Ascending aorta (tissue), 2 donors: ENCODE measurements at regions not wholly inside any gene's neighbourhood (a gene's known extent, or its start where the extent isn't known, plus 50 kb on each side); places are given as distances from the start of the nearest gene placed in this dataset.

Experiments
- DNase-seq, 2 donors: peaks; one replicate each; pipeline ENCODE4 v3.0.0-alpha.2; 2019; ENCODE audit warnings: low spot score in 2 of 2
- H3K27ac ChIP-seq, 2 donors: fragments of 200-600 bp; sonication (generic); one replicate each; pipeline ENCODE4 v1.5.1; 2016 to 2017; ENCODE audit warnings: mild to moderate bottlenecking in 1 of 2
- H3K27me3 ChIP-seq: fragments of 200-600 bp; sonication (generic); one replicate; pipeline ENCODE4 v1.5.1; 2017
- H3K36me3 ChIP-seq, 2 donors: fragments of 200-600 bp; sonication (generic); one replicate each; pipeline ENCODE4 v1.5.1; 2016
- H3K4me1 ChIP-seq, 2 donors: fragments of 200-600 bp; sonication (generic); one replicate each; pipeline ENCODE4 v1.5.1; 2016 to 2017; ENCODE audit warnings: mild to moderate bottlenecking in 1 of 2
- H3K4me3 ChIP-seq, 2 donors: fragments of 200-600 bp; sonication (generic); one replicate each; pipeline ENCODE4 v1.5.1; 2016 to 2017; ENCODE audit warnings: mild to moderate bottlenecking in 1 of 2
- H3K9me3 ChIP-seq, 2 donors: fragments of 200-600 bp; sonication (generic); one replicate each; pipeline ENCODE4 v1.5.1; 2016
- intact Hi-C: fragments of 100-400 bp; cut with DNase I; formaldehyde crosslinking; loops from one replicate; pipeline ENCODE4 v1.15.1; 2023
- TF ChIP-seq, protein P1 (sequence below), 3 experiments: fragments of 200-600 bp in 2 of 3; fragments of 450-650 bp in 1 of 3; sonication (generic) in 2 of 3; IDR thresholded peaks; one replicate each; pipeline ENCODE4 v1.5.1; 2016 to 2019; ENCODE audit warnings: antibody characterized with exemption in 3 of 3, mild to moderate bottlenecking in 1 of 3, moderate library complexity in 1 of 3

DNA sequence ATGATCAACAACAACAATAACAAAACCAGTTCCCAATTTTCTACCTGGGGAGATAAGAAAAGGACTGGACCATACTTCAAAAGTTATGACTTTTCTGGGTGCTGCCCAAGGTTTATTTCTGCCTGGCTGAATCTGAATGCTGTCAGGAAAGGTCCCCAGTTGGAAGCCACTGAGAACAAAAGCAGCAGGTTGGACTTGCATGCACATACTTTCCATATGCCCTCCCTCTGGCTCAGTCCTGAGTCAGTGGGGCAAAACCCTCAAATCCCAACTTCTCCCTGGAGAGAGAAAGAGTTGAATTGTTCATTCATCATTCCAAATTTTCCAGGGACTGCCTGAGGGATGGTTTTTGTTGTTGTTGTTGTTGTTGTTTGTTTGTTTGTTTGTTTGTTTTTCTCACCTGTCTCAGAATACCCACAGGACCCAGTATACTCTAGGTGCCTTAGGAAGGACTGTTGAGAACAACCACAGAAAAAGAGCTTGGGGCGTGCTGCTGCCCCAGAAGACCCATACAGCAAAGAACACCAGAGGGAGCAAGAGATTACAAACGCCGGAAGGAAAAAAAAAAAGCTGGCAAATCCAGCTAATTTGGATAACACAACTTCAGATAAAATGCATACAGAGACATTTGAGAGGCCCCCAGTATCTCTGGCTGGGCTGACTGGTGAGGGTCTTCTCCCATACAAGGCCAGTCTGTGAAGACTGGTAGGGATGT is 138.9 kb upstream of the INPP4B start:
- Histone ChIP-seq H3K36me3 (no peaks in the 10 kb centered on the region), H3K4me3 (no peak overlapping the region), H3K27me3 (no peaks in the 10 kb centered on the region), H3K27ac (no peak overlapping the region), H3K9me3 (peaks cover 0 to 17% of the 10 kb centered on the region in 2 donors), H3K4me1 (no peaks in the 10 kb centered on the region)
- DNase-seq: no peak
- TF ChIP-seq, protein P1, sequence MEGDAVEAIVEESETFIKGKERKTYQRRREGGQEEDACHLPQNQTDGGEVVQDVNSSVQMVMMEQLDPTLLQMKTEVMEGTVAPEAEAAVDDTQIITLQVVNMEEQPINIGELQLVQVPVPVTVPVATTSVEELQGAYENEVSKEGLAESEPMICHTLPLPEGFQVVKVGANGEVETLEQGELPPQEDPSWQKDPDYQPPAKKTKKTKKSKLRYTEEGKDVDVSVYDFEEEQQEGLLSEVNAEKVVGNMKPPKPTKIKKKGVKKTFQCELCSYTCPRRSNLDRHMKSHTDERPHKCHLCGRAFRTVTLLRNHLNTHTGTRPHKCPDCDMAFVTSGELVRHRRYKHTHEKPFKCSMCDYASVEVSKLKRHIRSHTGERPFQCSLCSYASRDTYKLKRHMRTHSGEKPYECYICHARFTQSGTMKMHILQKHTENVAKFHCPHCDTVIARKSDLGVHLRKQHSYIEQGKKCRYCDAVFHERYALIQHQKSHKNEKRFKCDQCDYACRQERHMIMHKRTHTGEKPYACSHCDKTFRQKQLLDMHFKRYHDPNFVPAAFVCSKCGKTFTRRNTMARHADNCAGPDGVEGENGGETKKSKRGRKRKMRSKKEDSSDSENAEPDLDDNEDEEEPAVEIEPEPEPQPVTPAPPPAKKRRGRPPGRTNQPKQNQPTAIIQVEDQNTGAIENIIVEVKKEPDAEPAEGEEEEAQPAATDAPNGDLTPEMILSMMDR (IDR thresholded peaks at IDR 0.05): peak in 1 of 3 experiments; percentile 12
- intact Hi-C loops: no loop called here

DNA sequence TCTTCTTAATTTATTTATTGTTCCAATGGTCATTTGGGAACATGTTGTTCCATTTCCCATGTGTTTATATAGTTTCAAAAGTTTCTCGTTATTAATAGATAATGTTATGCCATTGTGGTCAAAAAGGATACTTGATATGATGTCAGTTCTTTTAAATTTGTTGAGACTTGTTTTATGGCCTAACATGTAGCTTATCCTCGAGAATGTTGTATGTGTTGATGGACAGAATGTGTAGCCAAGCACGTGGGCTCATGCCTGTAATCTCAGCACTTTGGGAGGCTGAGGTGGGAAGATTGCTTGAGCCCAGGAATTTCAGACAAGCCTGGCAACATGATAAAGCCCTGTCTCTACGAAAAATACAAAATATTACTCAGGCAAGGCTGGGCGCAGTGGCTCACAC is 168.5 kb upstream of the USP38 start:
- H3K4me1 ChIP-seq: no peaks in the 10 kb centered on the region
- TF ChIP-seq, protein P1 (IDR thresholded peaks at IDR 0.05): no peak
- DNase-seq: no peak
- no peaks in the 10 kb centered on the region for H3K36me3 ChIP-seq
- H3K27ac ChIP-seq: no peak overlapping the region
- intact Hi-C loops: no loop called here
- peaks cover 0 to under 1% of the 10 kb centered on the region in 2 donors for H3K9me3 ChIP-seq
- no peaks in the 10 kb centered on the region for H3K27me3 ChIP-seq
- H3K4me3 ChIP-seq: no peak overlapping the region

DNA sequence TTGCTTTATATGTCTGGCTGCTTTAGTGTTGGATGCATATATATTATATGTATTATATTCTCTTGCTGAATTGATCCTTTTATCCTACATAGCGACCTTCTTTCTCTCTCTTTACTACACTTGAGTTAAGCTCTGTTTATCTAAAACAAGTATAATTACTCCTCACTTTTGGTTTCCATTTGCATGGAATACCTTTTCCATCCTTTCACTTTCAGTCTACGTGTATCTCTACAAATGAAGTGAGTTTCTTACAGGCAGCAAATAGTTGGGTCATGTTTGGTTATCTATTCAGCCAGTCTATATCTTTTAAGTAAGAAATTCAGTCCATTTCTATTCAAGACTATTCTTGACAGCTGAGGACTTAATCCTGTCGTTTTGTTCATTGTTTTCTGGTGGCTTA is 167.5 kb upstream of the USP38 start:
- no peaks in the 10 kb centered on the region for H3K9me3 ChIP-seq
- no peaks in the 10 kb centered on the region for H3K4me1 ChIP-seq
- intact Hi-C loops: no loop called here
- H3K27me3 ChIP-seq: no peaks in the 10 kb centered on the region
- H3K4me3 ChIP-seq: no peak overlapping the region
- no peaks in the 10 kb centered on the region for H3K36me3 ChIP-seq
- no peak for DNase-seq
- TF ChIP-seq, protein P1 (IDR thresholded peaks at IDR 0.05): no peak
- H3K27ac ChIP-seq: no peak overlapping the region

DNA sequence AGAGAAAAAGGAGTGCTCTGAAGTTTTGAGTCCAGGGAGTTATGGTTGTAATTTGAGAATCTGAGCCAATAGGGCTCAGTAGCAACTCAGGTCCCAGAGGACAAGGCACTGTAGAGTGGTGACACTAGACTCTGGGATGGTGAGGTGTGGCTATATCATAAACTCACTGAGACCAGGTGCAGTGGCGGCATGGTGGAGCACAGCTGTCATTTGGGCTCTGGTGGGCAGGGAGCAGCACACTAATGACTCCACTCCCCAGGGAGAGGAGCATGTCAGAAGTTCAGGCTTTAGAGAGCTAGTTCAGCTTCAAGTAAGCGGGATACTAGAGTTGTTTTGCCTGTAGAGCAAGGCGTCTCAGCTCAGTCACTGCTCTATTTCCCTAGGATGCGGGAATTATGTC is 165.4 kb upstream of the USP38 start:
- H3K9me3 ChIP-seq: no peaks in the 10 kb centered on the region
- DNase-seq: no peak
- H3K4me1 ChIP-seq: no peaks in the 10 kb centered on the region
- no peak overlapping the region for H3K27ac ChIP-seq
- TF ChIP-seq, protein P1 (IDR thresholded peaks at IDR 0.05): no peak
- H3K36me3 ChIP-seq: no peaks in the 10 kb centered on the region
- no peak overlapping the region for H3K4me3 ChIP-seq
- intact Hi-C loops: no loop called here
- no peaks in the 10 kb centered on the region for H3K27me3 ChIP-seq

DNA sequence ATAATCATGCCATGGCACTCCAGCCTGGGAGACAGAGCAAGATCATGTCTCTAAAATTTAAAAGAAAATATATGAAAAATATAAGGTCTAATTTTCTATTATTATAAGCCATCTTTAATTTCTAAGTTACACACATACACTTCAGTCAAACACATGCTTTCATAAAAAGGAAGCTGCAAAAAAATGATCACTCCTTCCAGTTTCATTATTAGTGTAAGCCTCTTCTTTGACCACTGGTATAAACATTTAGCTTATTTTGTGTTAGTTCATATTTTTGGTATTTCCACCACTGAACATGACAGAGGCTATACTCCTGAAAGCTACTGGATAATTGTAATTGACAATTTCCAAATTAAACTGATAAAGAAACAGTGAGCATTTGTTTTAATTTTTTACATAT is 163.3 kb upstream of the USP38 start:
- intact Hi-C loops: no loop called here
- H3K27ac ChIP-seq: no peak overlapping the region
- H3K4me3 ChIP-seq: no peak overlapping the region
- H3K9me3 ChIP-seq: no peaks in the 10 kb centered on the region
- no peaks in the 10 kb centered on the region for H3K4me1 ChIP-seq
- TF ChIP-seq, protein P1 (IDR thresholded peaks at IDR 0.05): no peak
- no peaks in the 10 kb centered on the region for H3K27me3 ChIP-seq
- H3K36me3 ChIP-seq: no peaks in the 10 kb centered on the region
- no peak for DNase-seq
